PC-3 (cell line): ENCODE measurements at regions not wholly inside any gene's neighbourhood (a gene's known extent, or its start where the extent isn't known, plus 50 kb on each side); places are given as distances from the start of the nearest gene placed in this dataset.

Source experiments
- CTCF ChIP-seq: fragments of 300-600 bp; sonication (generic); conservative IDR thresholded peaks from 2 replicates; pipeline ENCODE4 v1.5.1; 2017; ENCODE audit warnings: antibody characterized with exemption, low read depth, mild to moderate bottlenecking, low read length
- EZH2 ChIP-seq: fragments of 300-600 bp; sonication (generic); IDR thresholded peaks from one replicate; pipeline ENCODE4 v1.6.1; 2017; ENCODE audit warnings: antibody characterized with exemption, mild to moderate bottlenecking, low read length; ENCODE audit not compliant: unreplicated experiment

GRCh38 chr12:131639270-131639940 lies 71.5 kb upstream of the SFSWAP start:
- no peak for TF ChIP-seq CTCF
- TF ChIP-seq EZH2 = no peak
